Ovary (tissue), 7 donors: ENCODE measurements at regions not wholly inside any gene's neighbourhood (a gene's known extent, or its start where the extent isn't known, plus 50 kb on each side); places are given as distances from the start of the nearest gene placed in this dataset.
"Not testable (repeated sequence)": the region's sequence is repeated elsewhere in the genome, so short reads cannot be mapped to it uniquely, and the experiment has no call there.

Experiments used
- DNase-seq, 5 donors: peaks; one replicate each; pipeline ENCODE4 v3.0.0-alpha.2; 2019 to 2020
- H3K27ac ChIP-seq, 2 donors: fragments of 200-600 bp; one replicate each; pipeline versions ENCODE4 v1.5.1 to v1.8.0; 2019 to 2022
- H3K27me3 ChIP-seq: fragments of 200-600 bp; one replicate; pipeline ENCODE4 v1.8.0; 2022
- H3K36me3 ChIP-seq: fragments of 200-600 bp; sonication (generic); one replicate; pipeline ENCODE4 v1.5.1; 2019
- H3K4me1 ChIP-seq: one replicate; pipeline ENCODE4 v1.8.1; 2013; ENCODE audit warnings: mild to moderate bottlenecking, moderate library complexity; ENCODE audit not compliant: insufficient read depth
- H3K4me3 ChIP-seq: fragments of 200-600 bp; sonication (generic); one replicate; pipeline ENCODE4 v1.5.1; 2017
- H3K9me3 ChIP-seq, 2 donors: fragments of 200-600 bp in 1 of 2; sonication (generic) in 1 of 2; one replicate each; pipeline versions ENCODE4 v1.5.1 to v1.8.1; 2013 to 2019; ENCODE audit warnings: mild to moderate bottlenecking in 1 of 2, moderate library complexity in 1 of 2
- CTCF ChIP-seq, 3 donors: fragments of 450-650 bp in 2 of 3; fragments of 200-600 bp in 1 of 3; IDR thresholded peaks; one replicate each; pipeline versions ENCODE4 v1.5.1 to v1.8.0; 2016 to 2022; ENCODE audit warnings: antibody characterized with exemption in 3 of 3, mild to moderate bottlenecking in 1 of 3
- EP300 ChIP-seq: sonication (generic); formaldehyde crosslinking; IDR thresholded peaks from one replicate; pipeline ENCODE4 v1.6.1; 2017; ENCODE audit warnings: antibody characterized with exemption
- POLR2A ChIP-seq: fragments of 450-650 bp; IDR thresholded peaks from one replicate; pipeline ENCODE4 v1.6.1; 2017; ENCODE audit warnings: antibody characterized with exemption, mild to moderate bottlenecking, moderate library complexity
- whole genome bisulfite sequencing, 3 donors: extraction: QIAGEN DNeasy Blood & Tissue Kit in 1 of 3; methylation state at CpG; one replicate each; pipeline versions ENCODE4 v1.1.5 to v1.1.7; 2013 to 2017; 5-methylcytosine and 5-hydroxymethylcytosine counted together
- intact Hi-C, 4 donors: fragments of 100-400 bp; cut with DNase I; formaldehyde crosslinking; loops; one replicate each; pipeline versions ENCODE4 v1.11.0 to v1.15.1; 2022 to 2023
- donor health status: DM: no; HTN: no; CAD: no; lungs with moderate emphysema.
- donor health status: DM: no; HTN: no; CAD: no.
- donor health status: Bipolar disorder and iron deficiency.
- donor health status: DM: no; HTN: no; CAD: no.
- donor health status: DM: yes; HTN: yes; CAD: no.

GRCh38 chr6:67475700-67476099 lies 1159.4 kb upstream of the ADGRB3 start:
- Histone ChIP-seq H3K4me1 (no peaks in the 10 kb centered on the region), H3K4me3 (no peak overlapping the region), H3K36me3 (no peaks in the 10 kb centered on the region), H3K27me3 (no peaks in the 10 kb centered on the region), H3K27ac (no peak overlapping the region), H3K9me3 (no peaks in the 10 kb centered on the region)
- TF ChIP-seq CTCF (IDR thresholded peaks at IDR 0.05), result no peak
- TF ChIP-seq EP300, result no peak
- no peak for TF ChIP-seq POLR2A
- WGBS, 3 donors, result 43 to 60% (median 45%) methylated on average over 1 of the region's 1 CpG
- intact Hi-C loops, result no loop called here
- DNase-seq, result no peak

- Histone ChIP-seq H3K4me1 (no peaks in the 10 kb centered on the region), H3K4me3 (no peak overlapping the region), H3K36me3 (no peaks in the 10 kb centered on the region), H3K27me3 (no peaks in the 10 kb centered on the region), H3K9me3 (no peaks in the 10 kb centered on the region), H3K27ac (no peak overlapping the region)
- intact Hi-C loops, result no loop called here
- 83 to 87% (median 86%) methylated on average over 7 of the region's 7 CpGs for WGBS, 3 donors
- no peak for DNase-seq
- TF ChIP-seq CTCF (IDR thresholded peaks at IDR 0.05) (no peak), EP300 (no peak), POLR2A (no peak)
These were observed 1167.7 kb upstream of the ADGRB3 start for GRCh38 chr6:67467341-67467740.

- H3K4me3 ChIP-seq, H3K27me3 ChIP-seq, H3K27ac ChIP-seq, H3K36me3 ChIP-seq, H3K9me3 ChIP-seq, intact Hi-C loops, DNase-seq, H3K4me1 ChIP-seq: not testable (repeated sequence)
- 93 to 100% (median 100%) methylated on average over 1 of the region's 1 CpG for WGBS, 3 donors
These were observed 1172.4 kb upstream of the ADGRB3 start for GRCh38 chr6:67462725-67463124.

- Histone ChIP-seq H3K27ac (no peak overlapping the region), H3K27me3 (no peaks in the 10 kb centered on the region), H3K9me3 (no peaks in the 10 kb centered on the region), H3K4me1 (no peaks in the 10 kb centered on the region), H3K36me3 (no peaks in the 10 kb centered on the region), H3K4me3 (no peak overlapping the region)
- no peak for TF ChIP-seq CTCF (IDR thresholded peaks at IDR 0.05)
- no peak for TF ChIP-seq POLR2A
- no peak for TF ChIP-seq EP300
- intact Hi-C loops, result no loop called here
- DNase-seq, result no peak
- 82 to 91% (median 84%) methylated on average over 1 of the region's 1 CpG for WGBS, 3 donors
These were observed 1175.5 kb upstream of the ADGRB3 start for GRCh38 chr6:67459556-67459955.

GRCh38 chr6:67458265-67458664 lies 1176.8 kb upstream of the ADGRB3 start:
- no peak overlapping the region for H3K4me3 ChIP-seq
- H3K4me1 ChIP-seq, result no peaks in the 10 kb centered on the region
- H3K9me3 ChIP-seq, result no peaks in the 10 kb centered on the region
- no peak for DNase-seq
- TF ChIP-seq CTCF (IDR thresholded peaks at IDR 0.05), result no peak
- TF ChIP-seq POLR2A, result no peak
- no peak for TF ChIP-seq EP300
- intact Hi-C loops, result no loop called here
- H3K36me3 ChIP-seq, result no peaks in the 10 kb centered on the region
- WGBS, 3 donors, result 75 to 91% (median 81%) methylated on average over 4 of the region's 4 CpGs
- H3K27me3 ChIP-seq, result no peaks in the 10 kb centered on the region
- no peak overlapping the region for H3K27ac ChIP-seq
